GM12878 (cell line): ENCODE measurements at regions not wholly inside any gene's neighbourhood (a gene's known extent, or its start where the extent isn't known, plus 50 kb on each side); places are given as distances from the start of the nearest gene placed in this dataset.

Source experiments
- ATAC-seq: fragments of 200-7000 bp; cut with Tn5 transposase; 3 replicates; pipeline ENCODE4 v1.9.1; 2020; ENCODE audit warnings: mild to moderate bottlenecking, moderate library complexity
- BruUV-seq: library from RNA; stranded (reverse); fragments of 400-500 nt; replicated peaks from 2 replicates; lab custom pipeline; 2021; lab: Mats Ljungman, UMichigan
- CTCF ChIA-PET: fragments of 300-600 bp; sonication (Branson Sonifier 250); formaldehyde crosslinking; extraction: SDS; loops from one replicate; lab custom pipeline; 2021; ENCODE audit warnings: inconsistent platforms; lab: Yijun Ruan, JAX
- POLR2A ChIA-PET: fragments of 350-600 bp; formaldehyde crosslinking; extraction: SDS; loops from one replicate; lab custom pipeline; 2021; ENCODE audit warnings: inconsistent platforms; lab: Charles Lee
- RAD21 ChIA-PET: fragments of 300-600 bp; sonication (Branson Sonifier 250); formaldehyde crosslinking; loops from one replicate; lab custom pipeline; 2023; ENCODE audit warnings: antibody characterized with exemption; ENCODE audit not compliant: unreplicated experiment; lab: Charles Lee
- SMC1A ChIA-PET: fragments of 300-600 bp; sonication (Branson Sonifier 250); formaldehyde crosslinking; loops from one replicate; lab custom pipeline; 2023; ENCODE audit not compliant: unreplicated experiment, uncharacterized antibody; lab: Charles Lee
- DNase-seq: peaks from one replicate; pipeline ENCODE4 v3.0.0-alpha.2; 2011; ENCODE audit warnings: low read depth, low spot score
- FAIRE-seq: peaks from 3 replicates; lab custom pipeline; 2011; peaks lifted over from hg19 to GRCh38; lab: Jason Lieb, UNC
- H2AFZ ChIP-seq: 2 replicates; pipeline ENCODE4 v1.6.0; 2011; ENCODE audit warnings: low read depth, low read length, control low read depth; ENCODE audit not compliant: control insufficient read depth
- H3K27ac ChIP-seq: 2 replicates; pipeline ENCODE4 v1.5.1; 2011; ENCODE audit warnings: control low read depth; ENCODE audit not compliant: control insufficient read depth, insufficient read depth
- H3K27me3 ChIP-seq, 2 experiments: replicated peaks in 1 of 2; 2 replicates each; pipeline versions ENCODE4 v1.6.0 to v1.6.1; 2011; ENCODE audit warnings: low read length in 1 of 2; ENCODE audit not compliant: control insufficient read depth in 2 of 2, insufficient read depth in 2 of 2
- H3K36me3 ChIP-seq, 2 experiments: 2 replicates each; pipeline ENCODE4 v1.5.1; 2011; ENCODE audit warnings: low read length in 1 of 2; ENCODE audit not compliant: control insufficient read depth in 2 of 2, insufficient read depth in 2 of 2
- H3K4me1 ChIP-seq: 2 replicates; pipeline ENCODE4 v1.6.1; 2011; ENCODE audit warnings: mild to moderate bottlenecking, low read length, moderate library complexity, mixed read lengths; ENCODE audit not compliant: control insufficient read depth, insufficient read depth
- H3K4me2 ChIP-seq: 2 replicates; pipeline ENCODE4 v1.6.0; 2011; ENCODE audit warnings: control low read depth; ENCODE audit not compliant: control insufficient read depth, insufficient read depth
- H3K4me3 ChIP-seq: fragments of 200-600 bp; sonication (generic); 2 replicates; pipeline ENCODE4 v1.5.1; 2016
- H3K79me2 ChIP-seq: 2 replicates; pipeline ENCODE4 v1.6.0; 2011; ENCODE audit warnings: low read length; ENCODE audit not compliant: control insufficient read depth, insufficient read depth
- H3K9ac ChIP-seq: 2 replicates; pipeline ENCODE4 v1.8.0; 2011; ENCODE audit warnings: low read length, control low read depth, mixed read lengths; ENCODE audit not compliant: control insufficient read depth, insufficient read depth
- H3K9me3 ChIP-seq: replicated peaks from 3 replicates; pipeline ENCODE4 v1.5.1; 2011; ENCODE audit warnings: mild to moderate bottlenecking, low read length; ENCODE audit not compliant: control insufficient read depth, insufficient read depth
- H4K20me1 ChIP-seq: 2 replicates; pipeline ENCODE4 v1.6.0; 2011; ENCODE audit not compliant: control insufficient read depth, insufficient read depth
- CEBPB ChIP-seq, 2 experiments: fragments of 150-350 bp in 1 of 2; IDR thresholded peaks; 2 replicates each; pipeline ENCODE4 v1.6.1; 2012 to 2014; ENCODE audit warnings: low read depth in 2 of 2, low read length in 2 of 2, borderline replicate concordance in 1 of 2, inconsistent platforms in 1 of 2
- CEBPZ ChIP-seq: fragments of 150-350 bp; IDR thresholded peaks from 2 replicates; pipeline ENCODE4 v1.6.1; 2016; ENCODE audit warnings: low read depth, low read length
- ELK1 ChIP-seq: IDR thresholded peaks from 2 replicates; pipeline ENCODE4 v1.6.1; 2012; ENCODE audit warnings: low read depth, low read length, improper control_type of control experiment
- EP300 ChIP-seq, 2 experiments: fragments of 150-350 bp in 1 of 2; IDR thresholded peaks; 2 replicates each; pipeline ENCODE4 v1.6.1; 2011 to 2012; ENCODE audit warnings: low read depth in 2 of 2, low read length in 2 of 2, borderline replicate concordance in 1 of 2, improper control_type of control experiment in 1 of 2, inconsistent platforms in 1 of 2; ENCODE audit not compliant: control insufficient read depth in 1 of 2
- ETV6 ChIP-seq, 2 experiments: fragments of 450-650 bp in 1 of 2; IDR thresholded peaks in 1 of 2; conservative IDR thresholded peaks in 1 of 2; 2 replicates each; pipeline ENCODE4 v1.6.1; 2014; ENCODE audit warnings: antibody characterized with exemption in 1 of 2, borderline replicate concordance in 1 of 2, low read depth in 1 of 2, mild to moderate bottlenecking in 1 of 2, moderate library complexity in 1 of 2
- JUNB ChIP-seq: IDR thresholded peaks from 2 replicates; pipeline ENCODE4 v1.6.1; 2016; ENCODE audit warnings: antibody characterized with exemption, mild to moderate bottlenecking
- JUND ChIP-seq: IDR thresholded peaks from 2 replicates; pipeline ENCODE4 v1.6.1; 2012; ENCODE audit warnings: low read depth, mild to moderate bottlenecking, low read length, improper control_type of control experiment, moderate library complexity
- NFXL1 ChIP-seq: fragments of 450-650 bp; IDR thresholded peaks from 2 replicates; pipeline ENCODE4 v1.6.1; 2017; ENCODE audit warnings: antibody characterized with exemption, mild to moderate bottlenecking, borderline replicate concordance
- NR2F1 ChIP-seq: fragments of 450-650 bp; conservative IDR thresholded peaks from 2 replicates; pipeline ENCODE4 v1.6.1; 2017; ENCODE audit warnings: mild to moderate bottlenecking
- PAX8 ChIP-seq: fragments of 450-650 bp; IDR thresholded peaks from 2 replicates; pipeline ENCODE4 v1.6.1; 2017; ENCODE audit warnings: mild to moderate bottlenecking, moderate library complexity
- RAD51 ChIP-seq: fragments of 450-650 bp; IDR thresholded peaks from 2 replicates; pipeline ENCODE4 v1.6.1; 2016; ENCODE audit warnings: moderate library complexity, mild to moderate bottlenecking, inconsistent platforms
- REST ChIP-seq: IDR thresholded peaks from 2 replicates; pipeline ENCODE4 v1.6.1; 2012; ENCODE audit warnings: mild to moderate bottlenecking, low read depth, low read length
- RUNX3 ChIP-seq: IDR thresholded peaks from 2 replicates; pipeline ENCODE4 v1.6.1; 2012; ENCODE audit warnings: low read length, inconsistent platforms
- SMAD5 ChIP-seq: IDR thresholded peaks from 2 replicates; pipeline ENCODE4 v1.6.1; 2016; ENCODE audit warnings: antibody characterized with exemption, low read depth
- SREBF1 ChIP-seq: IDR thresholded peaks from 2 replicates; pipeline ENCODE4 v1.6.1; 2012; ENCODE audit warnings: mild to moderate bottlenecking, low read length
- SREBF2 ChIP-seq: IDR thresholded peaks from 2 replicates; pipeline ENCODE4 v1.6.1; 2012; ENCODE audit warnings: mild to moderate bottlenecking, low read length
- WGBS: methylation state at CpG from one replicate; pipeline ENCODE4 v1.1.6; 2016; ENCODE audit warnings: low lambda C conversion rate; ENCODE audit not compliant: insufficient replicate concordance, insufficient coverage; ENCODE audit errors: missing lambda C conversion rate; 5-methylcytosine and 5-hydroxymethylcytosine counted together
- in situ Hi-C: fragments of 300-500 bp; cut with MboI; formaldehyde crosslinking; loops from 9 replicates; pipeline ENCODE4 v1.14.3; 2018; ENCODE audit warnings: mixed read lengths
- intact Hi-C: fragments of 100-400 bp; cut with micrococcal nuclease; formaldehyde crosslinking; loops from one replicate; pipeline ENCODE4 v1.14.2; 2022; ENCODE audit not compliant: unreplicated experiment

- TF ChIP-seq REST (peak; percentile 95), RUNX3 (no peak), CEBPB (IDR thresholded peaks at IDR 0.05; ENCODE audit: borderline replicate concordance in 1 of 2, low read depth in 2 of 2, low read length in 2 of 2) (no peak)
- TF ChIP-seq, all 136 proteins: peak for 4
These were observed 219.9 kb downstream of the ENGASE start (continued) for GRCh38 chr17:79294459-79295071.

GRCh38 chr17:79292501-79292900 lies 217.9 kb downstream of the ENGASE start:
- Histone ChIP-seq H3K27ac (no peak overlapping the region), H3K79me2 (no peaks in the 10 kb centered on the region), H3K27me3 (no peaks in the 10 kb centered on the region), H3K4me1 (no peaks in the 10 kb centered on the region), H4K20me1 (no peaks in the 10 kb centered on the region), H3K4me3 (no peak overlapping the region), H2AFZ (no peak overlapping the region), H3K9ac (no peak overlapping the region), H3K9me3 (no peaks in the 10 kb centered on the region), H3K36me3 (no peaks in the 10 kb centered on the region), H3K4me2 (no peak overlapping the region)
- no peak for FAIRE-seq
- intact Hi-C loops, result no loop called here
- CTCF ChIA-PET, result no interaction called here
- ATAC-seq, result no peak
- DNase-seq, result no peak
- POLR2A ChIA-PET, result no interaction called here
- no TSS peak for BruUV-seq
- 43% methylated on average over 6 of the region's 6 CpGs for WGBS
- in situ Hi-C loops, result no loop called here
- RAD21 ChIA-PET, result no interaction called here
- SMC1A ChIA-PET, result no interaction called here
- no peak for TF ChIP-seq ETV6 (conservative IDR thresholded peaks at IDR 0.05 in 1 of 2, IDR thresholded peaks at IDR 0.05 in 1 of 2; ENCODE audit: borderline replicate concordance in 1 of 2, low read depth in 1 of 2)
- no peak for TF ChIP-seq CEBPZ
- no peak for TF ChIP-seq SREBF1
- TF ChIP-seq NFXL1, result no peak
- no peak for TF ChIP-seq SREBF2
- no peak for TF ChIP-seq SMAD5
- TF ChIP-seq JUND, result no peak
- no peak for TF ChIP-seq RAD51
- no peak for TF ChIP-seq ELK1
- no peak for TF ChIP-seq JUNB
- no peak for TF ChIP-seq EP300 (IDR thresholded peaks at IDR 0.05; ENCODE audit: borderline replicate concordance in 1 of 2, control insufficient read depth in 1 of 2, low read depth in 2 of 2, low read length in 2 of 2)
- TF ChIP-seq PAX8, result no peak
- no peak for TF ChIP-seq NR2F1
